ENCODE measurements at regions not wholly inside any gene's neighbourhood (a gene's known extent, or its start where the extent isn't known, plus 50 kb on each side); places are given as distances from the start of the nearest gene placed in this dataset.

DNA sequence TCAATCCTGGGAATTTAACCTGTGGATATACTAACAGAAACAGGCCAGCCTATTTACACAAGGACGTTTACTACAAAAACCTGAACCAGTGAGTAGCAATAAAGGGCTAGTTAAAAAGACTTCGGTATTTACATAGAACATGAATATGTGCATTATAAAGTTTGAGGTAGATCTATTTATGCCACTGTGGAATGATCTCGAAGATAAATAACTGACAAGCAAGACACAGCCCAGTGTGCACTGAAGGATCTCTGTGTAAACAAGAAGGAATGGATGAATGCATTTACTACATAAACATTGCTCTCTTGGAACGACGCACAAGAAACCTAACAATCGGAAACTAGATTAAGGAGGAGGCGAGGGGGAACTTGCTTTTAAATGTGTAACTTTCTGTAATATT is 132.0 kb upstream of the NSMCE3 start:
- intact Hi-C loops (cut with DNase I; ENCODE audit: low total_unique reads), result no loop called here
- Histone ChIP-seq H3K4me3 (no peak overlapping the region), H3K4me1 (peaks cover 0 to 11% (median 7%) of the 10 kb centered on the region in 4 donors), H3K36me3 (no peaks in the 10 kb centered on the region), H3K27me3 (no peaks in the 10 kb centered on the region), H3K27ac (no peak overlapping the region), H3K9me3 (no peaks in the 10 kb centered on the region)
- 25 to 26% methylated on average over 7 of the region's 7 CpGs for WGBS, 2 donors (ENCODE audit: low coverage in 1 of 2)
- in situ Hi-C loops (cut with MboI; ENCODE audit: low pct_ligation_motif_present in 1 of 4, low pct_unique_long_range_greater_than_20kb in 1 of 4, low sequenced_read_pairs in 3 of 4), result no loop called here
- DNase-seq, result no peak
- TF ChIP-seq CTCF (IDR thresholded peaks at IDR 0.05), result no peak
- TF ChIP-seq POLR2AphosphoS5 (IDR thresholded peaks at IDR 0.05), result no peak
- no peak for TF ChIP-seq EP300 (IDR thresholded peaks at IDR 0.05; ENCODE audit: low read depth)
- TF ChIP-seq POLR2A (IDR thresholded peaks at IDR 0.05), result no peak

DNA sequence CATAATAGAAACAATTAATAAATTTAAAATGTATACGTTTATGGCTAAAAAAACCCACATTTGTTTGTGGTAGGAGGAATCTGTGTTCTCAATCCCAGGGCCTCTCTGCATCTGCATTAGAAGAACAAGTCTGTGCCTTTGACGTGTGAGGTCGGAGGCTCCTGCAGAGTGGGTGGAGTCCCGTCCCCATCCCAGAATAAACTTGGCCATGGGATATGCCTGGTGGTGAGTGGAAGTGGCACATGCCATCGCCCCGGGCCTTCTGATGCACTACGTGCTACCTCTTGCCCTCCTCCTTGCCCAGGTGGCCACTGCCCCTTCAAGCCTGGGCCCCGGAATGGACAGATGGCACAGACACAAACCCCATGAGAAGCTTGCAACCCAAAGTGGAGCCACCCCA is 131.1 kb upstream of the NSMCE3 start:
- DNase-seq, result no peak
- Histone ChIP-seq H3K27me3 (no peaks in the 10 kb centered on the region), H3K4me1 (peaks cover 0 to 11% (median 7%) of the 10 kb centered on the region in 4 donors), H3K36me3 (no peaks in the 10 kb centered on the region), H3K27ac (no peak overlapping the region), H3K4me3 (no peak overlapping the region), H3K9me3 (no peaks in the 10 kb centered on the region)
- no peak for TF ChIP-seq POLR2AphosphoS5 (IDR thresholded peaks at IDR 0.05)
- 87 to 89% methylated on average over 4 to 8 of the region's 8 CpGs for WGBS, 2 donors (ENCODE audit: low coverage in 1 of 2)
- in situ Hi-C loops (cut with MboI; ENCODE audit: low pct_ligation_motif_present in 1 of 4, low pct_unique_long_range_greater_than_20kb in 1 of 4, low sequenced_read_pairs in 3 of 4), result no loop called here
- intact Hi-C loops (cut with DNase I; ENCODE audit: low total_unique reads), result no loop called here

- H3K4me3 ChIP-seq, result no peak overlapping the region
- H3K4me1 ChIP-seq, result peaks cover 0 to 11% (median 7%) of the 10 kb centered on the region in 4 donors
- H3K27me3 ChIP-seq, result no peaks in the 10 kb centered on the region
- no peak for DNase-seq
- H3K36me3 ChIP-seq, result no peaks in the 10 kb centered on the region
- H3K9me3 ChIP-seq, result no peaks in the 10 kb centered on the region
- 73% methylated on average over 1 of the region's 1 CpG; no CpG with 5 or more reads in 1 of the 2 donors for WGBS, 2 donors (ENCODE audit: low coverage in 1 of 2)
- no peak overlapping the region for H3K27ac ChIP-seq
- no peak for TF ChIP-seq CTCF (IDR thresholded peaks at IDR 0.05)
- TF ChIP-seq POLR2AphosphoS5 (IDR thresholded peaks at IDR 0.05), result no peak
- no peak for TF ChIP-seq EP300 (IDR thresholded peaks at IDR 0.05; ENCODE audit: low read depth)
- no peak for TF ChIP-seq POLR2A (IDR thresholded peaks at IDR 0.05)
- intact Hi-C loops (cut with DNase I; ENCODE audit: low total_unique reads) (no loop called here), in situ Hi-C loops (cut with MboI; ENCODE audit: low pct_ligation_motif_present in 1 of 4, low pct_unique_long_range_greater_than_20kb in 1 of 4, low sequenced_read_pairs in 3 of 4) (no loop called here)
These were observed 129.3 kb upstream of the NSMCE3 start for GRCh38 chr15:29398907-29399306.

DNA sequence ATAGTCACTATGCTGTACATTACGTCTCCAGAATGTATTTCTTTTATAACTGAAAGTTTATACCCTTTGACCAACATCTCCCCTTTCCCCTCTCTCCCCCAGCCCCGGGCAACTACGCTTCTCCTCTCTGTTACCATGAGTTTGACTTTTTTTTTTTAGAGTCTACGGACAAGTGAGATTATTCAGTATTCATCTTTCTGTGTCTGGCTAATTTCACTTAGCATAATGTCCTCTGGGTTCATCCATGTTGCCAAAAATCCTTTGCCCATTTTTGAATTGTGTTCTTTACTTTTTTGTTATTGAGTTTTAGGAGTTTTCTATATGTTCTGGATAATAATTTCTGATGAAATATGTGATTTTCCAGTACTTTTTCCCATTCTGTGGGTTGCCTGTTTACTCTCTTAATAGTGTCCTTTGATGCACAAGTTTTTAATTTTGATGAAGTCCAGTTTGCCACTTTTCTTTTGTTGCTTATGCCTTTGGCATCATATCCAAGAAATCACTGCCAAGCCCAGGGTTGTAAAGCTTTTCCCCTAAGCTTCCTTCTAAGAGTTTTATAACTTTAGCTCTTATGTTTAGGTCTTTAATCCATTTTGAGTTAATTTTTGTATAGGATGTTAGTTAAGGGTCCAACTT is 126.7 kb upstream of the NSMCE3 start:
- in situ Hi-C loops (cut with MboI; ENCODE audit: low pct_ligation_motif_present in 1 of 4, low pct_unique_long_range_greater_than_20kb in 1 of 4, low sequenced_read_pairs in 3 of 4), result no loop called here
- no peak for TF ChIP-seq CTCF (IDR thresholded peaks at IDR 0.05)
- TF ChIP-seq POLR2AphosphoS5 (IDR thresholded peaks at IDR 0.05), result peak in 2 of 3 donors; percentile 17 to 50
- Histone ChIP-seq H3K4me3 (no peak overlapping the region), H3K27me3 (no peaks in the 10 kb centered on the region), H3K4me1 (peaks cover 0 to 4% (median 1%) of the 10 kb centered on the region in 4 donors), H3K36me3 (no peaks in the 10 kb centered on the region), H3K9me3 (no peaks in the 10 kb centered on the region), H3K27ac (peak overlapping the region in 1 of 4 donors; percentile 6)
- intact Hi-C loops (cut with DNase I; ENCODE audit: low total_unique reads), result no loop called here
- 51 to 81% methylated on average over 4 of the region's 4 CpGs for WGBS, 2 donors (ENCODE audit: low coverage in 1 of 2)
- no peak for DNase-seq

DNA sequence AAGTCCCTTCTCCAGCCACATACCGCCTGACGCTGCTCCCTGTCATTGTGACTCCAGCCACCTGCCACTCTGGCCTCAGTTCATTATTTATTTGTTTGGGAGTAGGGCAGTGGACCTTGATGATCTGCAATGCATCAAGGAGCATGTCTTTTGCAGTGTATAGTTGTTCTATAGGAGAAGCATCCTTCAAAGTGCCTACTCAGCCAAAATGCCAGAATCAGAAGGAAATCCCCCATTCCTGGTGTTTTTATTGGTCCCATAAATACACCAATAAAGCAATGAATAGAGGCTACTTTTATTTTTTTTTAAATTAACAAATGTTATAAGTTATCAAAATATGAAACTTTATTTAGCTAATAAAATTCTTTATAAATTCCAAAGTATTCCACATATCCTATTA is 123.8 kb upstream of the NSMCE3 start:
- 100% methylated on average over 2 of the region's 2 CpGs; no CpG with 5 or more reads in 1 of the 2 donors for WGBS, 2 donors (ENCODE audit: low coverage in 1 of 2)
- no peaks in the 10 kb centered on the region for H3K9me3 ChIP-seq
- intact Hi-C loops (cut with DNase I; ENCODE audit: low total_unique reads) (no loop called here), in situ Hi-C loops (cut with MboI; ENCODE audit: low pct_ligation_motif_present in 1 of 4, low pct_unique_long_range_greater_than_20kb in 1 of 4, low sequenced_read_pairs in 3 of 4) (no loop called here)
- DNase-seq, result no peak
- H3K27me3 ChIP-seq, result no peaks in the 10 kb centered on the region
- H3K4me1 ChIP-seq, result no peaks in the 10 kb centered on the region
- TF ChIP-seq POLR2AphosphoS5 (IDR thresholded peaks at IDR 0.05), result no peak
- TF ChIP-seq CTCF (IDR thresholded peaks at IDR 0.05), result no peak
- no peak for TF ChIP-seq POLR2A (IDR thresholded peaks at IDR 0.05)
- no peak for TF ChIP-seq EP300 (IDR thresholded peaks at IDR 0.05; ENCODE audit: low read depth)
- no peak overlapping the region for H3K4me3 ChIP-seq
- no peak overlapping the region for H3K27ac ChIP-seq
- H3K36me3 ChIP-seq, result no peaks in the 10 kb centered on the region
